H9 (cell line): ENCODE measurements at regions not wholly inside any gene's neighbourhood (a gene's known extent, or its start where the extent isn't known, plus 50 kb on each side); places are given as distances from the start of the nearest gene placed in this dataset.
"Not testable (repeated sequence)": the region's sequence is repeated elsewhere in the genome, so short reads cannot be mapped to it uniquely, and the experiment has no call there.

Source experiments
- DNase-seq: peaks from one replicate; pipeline ENCODE4 v3.0.0-alpha.2; 2017
- H2AFZ ChIP-seq: one replicate; pipeline ENCODE4 v1.6.1; 2013; ENCODE audit warnings: mild to moderate bottlenecking, low read length, control low read depth, moderate library complexity
- H2AK5ac ChIP-seq: 2 replicates; pipeline ENCODE4 v1.6.1; 2013; ENCODE audit warnings: low read length, control low read depth, mixed read lengths; ENCODE audit not compliant: insufficient read length
- H2BK120ac ChIP-seq: one replicate; pipeline ENCODE4 v1.6.1; 2013; ENCODE audit warnings: low read depth, mild to moderate bottlenecking, low read length, control low read depth, inconsistent platforms; ENCODE audit not compliant: poor library complexity, severe bottlenecking
- H2BK12ac ChIP-seq: 2 replicates; pipeline ENCODE4 v1.6.1; 2013; ENCODE audit warnings: low read length, control low read depth, mixed read lengths, low read depth; ENCODE audit not compliant: insufficient read length
- H2BK15ac ChIP-seq: 2 replicates; pipeline ENCODE4 v1.6.1; 2013; ENCODE audit warnings: low read depth, low read length, control low read depth
- H2BK20ac ChIP-seq: one replicate; pipeline ENCODE4 v1.6.1; 2013; ENCODE audit warnings: low read depth, mild to moderate bottlenecking, low read length, control low read depth, inconsistent platforms; ENCODE audit not compliant: poor library complexity, severe bottlenecking
- H2BK5ac ChIP-seq: 2 replicates; pipeline ENCODE4 v1.6.1; 2013; ENCODE audit warnings: low read length, control low read depth, mixed read lengths; ENCODE audit not compliant: insufficient read length
- H3K14ac ChIP-seq: 2 replicates; pipeline ENCODE4 v1.6.1; 2013; ENCODE audit warnings: low read length, control low read depth; ENCODE audit not compliant: insufficient read depth
- H3K18ac ChIP-seq: 2 replicates; pipeline ENCODE4 v1.6.1; 2013; ENCODE audit warnings: low read depth, mild to moderate bottlenecking, mixed read lengths, low read length, control low read depth; ENCODE audit not compliant: insufficient read length
- H3K23ac ChIP-seq: 2 replicates; pipeline ENCODE4 v1.6.1; 2013; ENCODE audit warnings: low read length, control low read depth, mixed read lengths, low read depth; ENCODE audit not compliant: insufficient read length
- H3K23me2 ChIP-seq: 2 replicates; pipeline ENCODE4 v1.6.1; 2013; ENCODE audit warnings: low read depth, mild to moderate bottlenecking, mixed read lengths, low read length, control low read depth; ENCODE audit not compliant: insufficient read length, poor library complexity, severe bottlenecking
- H3K27ac ChIP-seq: 2 replicates; pipeline ENCODE4 v1.5.1; 2013; ENCODE audit warnings: low read length, control low read depth, mixed read lengths, low read depth; ENCODE audit not compliant: insufficient read length
- H3K27me3 ChIP-seq: 2 replicates; pipeline ENCODE4 v1.6.1; 2013; ENCODE audit warnings: low read length, control low read depth, inconsistent platforms; ENCODE audit not compliant: insufficient read depth
- H3K4ac ChIP-seq: 2 replicates; pipeline ENCODE4 v1.6.1; 2013; ENCODE audit warnings: low read depth, mild to moderate bottlenecking, control low read depth, inconsistent platforms, low read length, moderate library complexity
- H3K4me1 ChIP-seq: 2 replicates; pipeline ENCODE4 v1.6.1; 2013; ENCODE audit warnings: low read length, control low read depth, inconsistent platforms; ENCODE audit not compliant: insufficient read depth
- H3K4me2 ChIP-seq: 2 replicates; pipeline ENCODE4 v1.6.1; 2013; ENCODE audit warnings: low read length, control low read depth, mixed read lengths; ENCODE audit not compliant: insufficient read length, insufficient read depth
- H3K56ac ChIP-seq: 2 replicates; pipeline ENCODE4 v1.6.1; 2013; ENCODE audit warnings: low read depth, mild to moderate bottlenecking, mixed read lengths, low read length, control low read depth; ENCODE audit not compliant: insufficient read length
- H3K79me1 ChIP-seq: 2 replicates; pipeline ENCODE4 v1.6.1; 2013; ENCODE audit warnings: low read depth, mild to moderate bottlenecking, moderate library complexity, low read length, control low read depth, inconsistent platforms; ENCODE audit not compliant: insufficient read depth, poor library complexity, severe bottlenecking
- H3K79me2 ChIP-seq: 2 replicates; pipeline ENCODE4 v1.6.1; 2013; ENCODE audit warnings: low read length, control low read depth, inconsistent platforms; ENCODE audit not compliant: insufficient read depth
- H3K9ac ChIP-seq: 2 replicates; pipeline ENCODE4 v1.6.1; 2013; ENCODE audit warnings: low read length, control low read depth, mixed read lengths; ENCODE audit not compliant: insufficient read length; ENCODE audit errors: extremely low read depth
- H3K9me3 ChIP-seq: one replicate; pipeline ENCODE4 v1.6.1; 2013; ENCODE audit warnings: low read depth, low read length, inconsistent platforms; ENCODE audit not compliant: control insufficient read depth
- H3T11ph ChIP-seq: one replicate; pipeline ENCODE4 v1.6.1; 2013; ENCODE audit warnings: mild to moderate bottlenecking, low read length, control low read depth, inconsistent platforms
- H4K20me1 ChIP-seq: one replicate; pipeline ENCODE4 v1.6.1; 2013; ENCODE audit not compliant: control insufficient read depth, insufficient read length, insufficient read depth
- H4K5ac ChIP-seq: 2 replicates; pipeline ENCODE4 v1.6.1; 2013; ENCODE audit warnings: low read depth, mild to moderate bottlenecking, mixed read lengths, low read length, control low read depth; ENCODE audit not compliant: insufficient read length
- H4K8ac ChIP-seq: replicated peaks from 2 replicates; pipeline ENCODE4 v1.6.1; 2013; ENCODE audit warnings: low read length, control low read depth, mixed read lengths, low read depth; ENCODE audit not compliant: insufficient read length
- H4K91ac ChIP-seq: 2 replicates; pipeline ENCODE4 v1.6.1; 2013; ENCODE audit warnings: low read depth, mild to moderate bottlenecking, moderate library complexity, mixed read lengths, low read length, control low read depth; ENCODE audit not compliant: insufficient read length
- H3K27ac Mint-ChIP-seq, 3 experiments: 2 replicates in 2 of 3; 3 replicates in 1 of 3; pipeline ENCODE4 v1.8.0; 2020 to 2021; ENCODE audit warnings: mixed read lengths in 3 of 3, mild to moderate bottlenecking in 1 of 3, moderate library complexity in 1 of 3
- H3K27me3 Mint-ChIP-seq: 2 replicates; pipeline ENCODE4 v1.8.0; 2021; ENCODE audit warnings: low read depth, mild to moderate bottlenecking, moderate library complexity, mixed read lengths
- H3K36me3 Mint-ChIP-seq, 3 experiments: 2 replicates in 2 of 3; 3 replicates in 1 of 3; pipeline ENCODE4 v1.8.0; 2020 to 2021; ENCODE audit warnings: low read depth in 3 of 3, mixed read lengths in 3 of 3; ENCODE audit not compliant: insufficient read depth in 1 of 3
- H3K4me1 Mint-ChIP-seq, 2 experiments: 2 replicates each; pipeline ENCODE4 v1.8.0; 2020; ENCODE audit warnings: mixed read lengths in 2 of 2
- H3K4me3 Mint-ChIP-seq, 2 experiments: 2 replicates in 1 of 2; 3 replicates in 1 of 2; pipeline ENCODE4 v1.8.0; 2020 to 2021; ENCODE audit warnings: mild to moderate bottlenecking in 2 of 2, mixed read lengths in 2 of 2, moderate library complexity in 1 of 2
- H3K9me3 Mint-ChIP-seq, 2 experiments: 2 replicates in 1 of 2; 3 replicates in 1 of 2; pipeline ENCODE4 v1.8.0; 2020; ENCODE audit warnings: mild to moderate bottlenecking in 2 of 2, mixed read lengths in 2 of 2, moderate library complexity in 1 of 2
- CTCF ChIP-seq: fragments of 200-600 bp; sonication (generic); conservative IDR thresholded peaks from 3 replicates; pipeline ENCODE4 v1.8.0; 2021; ENCODE audit warnings: antibody characterized with exemption, mild to moderate bottlenecking
- WGBS: extraction: QIAGEN DNeasy Blood & Tissue Kit; methylation state at CpG from one replicate; pipeline ENCODE4 v1.1.7; 2013; ENCODE audit warnings: missing lambda C conversion rate, low lambda C conversion rate, mixed read lengths; ENCODE audit not compliant: insufficient read length; ENCODE audit errors: extremely low coverage; 5-methylcytosine and 5-hydroxymethylcytosine counted together

GRCh38 chr10:57562211-57562610 is 705.5 kb downstream of the IPMK start:
- Histone ChIP-seq H3K9ac (no peak overlapping the region), H3K27me3 (no peaks in the 10 kb centered on the region), H3K4me2 (no peak overlapping the region), H2BK12ac (no peak overlapping the region), H4K20me1 (no peaks in the 10 kb centered on the region), H3K4ac (no peak overlapping the region), H4K5ac (no peak overlapping the region), H3T11ph (no peak overlapping the region), H3K23ac (no peak overlapping the region), H3K79me2 (no peaks in the 10 kb centered on the region), H2BK120ac (no peak overlapping the region), H2AK5ac (no peak overlapping the region), H3K79me1 (no peaks in the 10 kb centered on the region), H2BK15ac (no peak overlapping the region), H3K56ac (no peak overlapping the region), H4K91ac (no peak overlapping the region), H2BK5ac (no peak overlapping the region), H3K9me3 (no peaks in the 10 kb centered on the region), H3K18ac (no peak overlapping the region), H3K27ac (no peak overlapping the region), H2AFZ (no peak overlapping the region), H3K14ac (no peak overlapping the region), H4K8ac (no peak overlapping the region), H3K23me2 (no peaks in the 10 kb centered on the region), H3K4me1 (no peaks in the 10 kb centered on the region), H2BK20ac (no peak overlapping the region)
- no peak for DNase-seq
- H3K36me3 Mint-ChIP-seq, result peaks cover 0 to 2% (median 0%) of the 10 kb centered on the region in 3 experiments; a peak in 1 of 7 replicates
- no peaks in the 10 kb centered on the region for H3K27me3 Mint-ChIP-seq
- no peak overlapping the region for H3K4me3 Mint-ChIP-seq
- peaks cover 0 to 2% of the 10 kb centered on the region in 2 experiments; a peak in 3 of 5 replicates for H3K9me3 Mint-ChIP-seq
- no peak for TF ChIP-seq CTCF
- H3K4me1 Mint-ChIP-seq, result no peaks in the 10 kb centered on the region
- H3K27ac Mint-ChIP-seq, result no peak overlapping the region; a peak in 1 of 7 replicates

- not testable (repeated sequence) for H2AK5ac ChIP-seq, H3K4me1 Mint-ChIP-seq, H4K20me1 ChIP-seq, H3K18ac ChIP-seq, H3K79me2 ChIP-seq, H2BK5ac ChIP-seq, H3K4me3 Mint-ChIP-seq, H2AFZ ChIP-seq, H2BK12ac ChIP-seq, H3K27ac Mint-ChIP-seq, H3K27ac ChIP-seq, H3K23ac ChIP-seq, H2BK20ac ChIP-seq, H3K23me2 ChIP-seq, H3K56ac ChIP-seq, H3K9ac ChIP-seq, H3K27me3 ChIP-seq, H3K36me3 Mint-ChIP-seq, H4K8ac ChIP-seq, H2BK120ac ChIP-seq, H3K4me2 ChIP-seq, H3K27me3 Mint-ChIP-seq, H3T11ph ChIP-seq, H3K79me1 ChIP-seq, H3K4ac ChIP-seq, H3K9me3 ChIP-seq, H3K14ac ChIP-seq, H3K4me1 ChIP-seq, H4K5ac ChIP-seq, H4K91ac ChIP-seq, H2BK15ac ChIP-seq, DNase-seq
- H3K9me3 Mint-ChIP-seq, result peaks cover 20 to 21% of the 10 kb centered on the region in 2 experiments; a peak in 4 of 5 replicates
- whole genome bisulfite sequencing, result no CpG with 5 or more reads among the region's 5 CpGs
These were observed 715.9 kb downstream of the IPMK start for GRCh38 chr10:57551774-57552173.
